PC-3 (cell line): ENCODE measurements at regions not wholly inside any gene's neighbourhood (a gene's known extent, or its start where the extent isn't known, plus 50 kb on each side); places are given as distances from the start of the nearest gene placed in this dataset.

Source experiments
- ATAC-seq: fragments of 200-7000 bp; cut with Tn5 transposase; 2 replicates; pipeline ENCODE4 v1.9.1; 2020; ENCODE audit warnings: mild to moderate bottlenecking, moderate library complexity
- BruUV-seq: library from RNA; stranded (reverse); fragments of 400-500 nt; replicated peaks from 2 replicates; lab custom pipeline; 2021; lab: Mats Ljungman, UMichigan
- CTCF ChIA-PET: fragments of 300-600 bp; sonication (Branson Sonifier 250); formaldehyde crosslinking; loops from one replicate; lab custom pipeline; 2022; ENCODE audit warnings: antibody characterized with exemption; lab: Charles Lee
- POLR2A ChIA-PET: fragments of 300-600 bp; sonication (Branson Sonifier 250); formaldehyde crosslinking; loops from one replicate; lab custom pipeline; 2022; ENCODE audit warnings: antibody characterized with exemption; ENCODE audit not compliant: unreplicated experiment; lab: Charles Lee
- DNase-seq: peaks from one replicate; pipeline ENCODE4 v3.0.0-alpha.2; 2015
- H2AFZ ChIP-seq: fragments of 300-600 bp; sonication (generic); 2 replicates; pipeline ENCODE4 v1.6.0; 2016; ENCODE audit warnings: antibody characterized with exemption, low read length
- H3F3A ChIP-seq: fragments of 300-600 bp; sonication (generic); one replicate; pipeline ENCODE4 v1.6.0; 2017; ENCODE audit warnings: antibody characterized with exemption, low read length, control low read depth, mild to moderate bottlenecking; ENCODE audit not compliant: unreplicated experiment
- H3K27ac ChIP-seq: fragments of 300-600 bp; sonication (generic); 2 replicates; pipeline ENCODE4 v1.5.1; 2016; ENCODE audit warnings: mild to moderate bottlenecking, low read length
- H3K27me3 ChIP-seq: fragments of 300-600 bp; sonication (generic); 2 replicates; pipeline ENCODE4 v1.6.1; 2016; ENCODE audit warnings: low read length, mixed read lengths
- H3K36me3 ChIP-seq: fragments of 300-600 bp; sonication (generic); 2 replicates; pipeline ENCODE4 v1.6.1; 2016; ENCODE audit warnings: low read depth, mixed run types, low read length, mixed read lengths
- H3K4me1 ChIP-seq: fragments of 300-600 bp; sonication (generic); 2 replicates; pipeline ENCODE4 v1.5.1; 2016; ENCODE audit warnings: low read length; ENCODE audit not compliant: insufficient read depth
- H3K4me2 ChIP-seq: fragments of 300-600 bp; sonication (generic); 2 replicates; pipeline ENCODE4 v1.6.0; 2016; ENCODE audit warnings: low read length
- H3K4me3 ChIP-seq: fragments of 300-600 bp; sonication (generic); 2 replicates; pipeline ENCODE4 v1.5.1; 2016; ENCODE audit warnings: mild to moderate bottlenecking, low read length, mixed read lengths
- H3K79me2 ChIP-seq: fragments of 300-600 bp; sonication (generic); 2 replicates; pipeline ENCODE4 v1.6.1; 2017; ENCODE audit warnings: low read length, mixed read lengths
- H3K9ac ChIP-seq: fragments of 300-600 bp; sonication (generic); 2 replicates; pipeline ENCODE4 v1.6.0; 2016; ENCODE audit warnings: mild to moderate bottlenecking, low read length
- H3K9me2 ChIP-seq: fragments of 300-600 bp; sonication (generic); replicated peaks from 2 replicates; pipeline ENCODE4 v1.6.1; 2016; ENCODE audit warnings: mixed run types, low read length, mixed read lengths
- H3K9me3 ChIP-seq: fragments of 300-600 bp; sonication (generic); 2 replicates; pipeline ENCODE4 v1.6.1; 2016; ENCODE audit warnings: low read length, mixed read lengths
- H4K20me1 ChIP-seq: fragments of 300-600 bp; sonication (generic); 2 replicates; pipeline ENCODE4 v1.6.1; 2016; ENCODE audit warnings: low read length, mixed read lengths
- EZH2 ChIP-seq: fragments of 300-600 bp; sonication (generic); IDR thresholded peaks from one replicate; pipeline ENCODE4 v1.6.1; 2017; ENCODE audit warnings: antibody characterized with exemption, mild to moderate bottlenecking, low read length; ENCODE audit not compliant: unreplicated experiment
- EZH2phosphoT487 ChIP-seq: fragments of 300-600 bp; sonication (generic); IDR thresholded peaks from 2 replicates; pipeline ENCODE4 v1.6.1; 2018; ENCODE audit warnings: mild to moderate bottlenecking, antibody characterized with exemption, low read length, borderline replicate concordance
- intact Hi-C: fragments of 100-400 bp; cut with micrococcal nuclease; formaldehyde crosslinking; loops from 2 replicates; pipeline ENCODE4 v1.9.0; 2023
- TF ChIP-seq, protein P1 (sequence below): fragments of 300-600 bp; sonication (generic); conservative IDR thresholded peaks from 2 replicates; pipeline ENCODE4 v1.5.1; 2017; ENCODE audit warnings: antibody characterized with exemption, low read depth, mild to moderate bottlenecking, low read length

GRCh38 chr4:96497621-96498020, 657.7 kb downstream of the PDHA2 start:
- Histone ChIP-seq H3K4me1 (no peaks in the 10 kb centered on the region), H3K27me3 (no peaks in the 10 kb centered on the region), H3K27ac (no peak overlapping the region), H3K9ac (no peak overlapping the region), H3K4me3 (no peak overlapping the region), H3K4me2 (no peak overlapping the region), H3F3A (no peaks in the 10 kb centered on the region), H3K9me2 (no peaks in the 10 kb centered on the region), H4K20me1 (no peaks in the 10 kb centered on the region), H3K79me2 (no peaks in the 10 kb centered on the region), H2AFZ (no peak overlapping the region), H3K9me3 (no peaks in the 10 kb centered on the region), H3K36me3 (no peaks in the 10 kb centered on the region)
- no peak for ATAC-seq
- intact Hi-C loops, result no loop called here
- BruUV-seq, result no TSS peak
- TF ChIP-seq EZH2 (no peak), EZH2phosphoT487 (no peak)
- TF ChIP-seq, protein P1, sequence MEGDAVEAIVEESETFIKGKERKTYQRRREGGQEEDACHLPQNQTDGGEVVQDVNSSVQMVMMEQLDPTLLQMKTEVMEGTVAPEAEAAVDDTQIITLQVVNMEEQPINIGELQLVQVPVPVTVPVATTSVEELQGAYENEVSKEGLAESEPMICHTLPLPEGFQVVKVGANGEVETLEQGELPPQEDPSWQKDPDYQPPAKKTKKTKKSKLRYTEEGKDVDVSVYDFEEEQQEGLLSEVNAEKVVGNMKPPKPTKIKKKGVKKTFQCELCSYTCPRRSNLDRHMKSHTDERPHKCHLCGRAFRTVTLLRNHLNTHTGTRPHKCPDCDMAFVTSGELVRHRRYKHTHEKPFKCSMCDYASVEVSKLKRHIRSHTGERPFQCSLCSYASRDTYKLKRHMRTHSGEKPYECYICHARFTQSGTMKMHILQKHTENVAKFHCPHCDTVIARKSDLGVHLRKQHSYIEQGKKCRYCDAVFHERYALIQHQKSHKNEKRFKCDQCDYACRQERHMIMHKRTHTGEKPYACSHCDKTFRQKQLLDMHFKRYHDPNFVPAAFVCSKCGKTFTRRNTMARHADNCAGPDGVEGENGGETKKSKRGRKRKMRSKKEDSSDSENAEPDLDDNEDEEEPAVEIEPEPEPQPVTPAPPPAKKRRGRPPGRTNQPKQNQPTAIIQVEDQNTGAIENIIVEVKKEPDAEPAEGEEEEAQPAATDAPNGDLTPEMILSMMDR, result no peak
- DNase-seq, result no peak
- POLR2A ChIA-PET, result no interaction called here
- CTCF ChIA-PET, result no interaction called here

DNA sequence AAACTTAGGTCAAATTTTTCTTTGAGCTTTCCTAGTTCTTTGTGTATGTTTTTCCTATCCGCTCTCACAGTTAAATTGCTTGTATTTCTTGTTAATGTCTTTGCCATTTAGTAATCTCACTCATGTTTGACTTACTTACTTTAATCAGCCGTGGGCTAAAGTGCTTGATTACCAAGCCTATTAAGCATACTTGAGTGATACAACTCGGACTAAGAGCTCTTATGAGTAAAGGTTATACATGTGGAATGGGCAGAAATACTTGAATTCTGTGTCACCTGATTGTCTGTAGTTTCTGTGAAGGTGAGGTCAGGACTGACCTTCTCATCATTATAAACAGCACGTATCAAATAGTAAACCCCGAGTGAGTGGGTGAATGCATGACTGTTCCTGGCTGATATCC, 664.5 kb downstream of the PDHA2 start:
- intact Hi-C loops, result no loop called here
- Histone ChIP-seq H3K9me3 (no peaks in the 10 kb centered on the region), H4K20me1 (no peaks in the 10 kb centered on the region), H3F3A (no peaks in the 10 kb centered on the region), H3K4me2 (no peak overlapping the region), H3K9ac (no peak overlapping the region), H3K79me2 (no peaks in the 10 kb centered on the region), H3K4me3 (no peak overlapping the region), H3K27me3 (no peaks in the 10 kb centered on the region), H3K36me3 (no peaks in the 10 kb centered on the region), H2AFZ (no peak overlapping the region), H3K4me1 (no peaks in the 10 kb centered on the region), H3K27ac (no peak overlapping the region), H3K9me2 (no peaks in the 10 kb centered on the region)
- POLR2A ChIA-PET, result no interaction called here
- no TSS peak for BruUV-seq
- CTCF ChIA-PET, result no interaction called here
- TF ChIP-seq EZH2phosphoT487 (no peak), EZH2 (no peak)
- TF ChIP-seq, protein P1, result no peak
- no peak for DNase-seq
- no peak for ATAC-seq

- TF ChIP-seq EZH2phosphoT487, result no peak
- no peak for TF ChIP-seq EZH2
- TF ChIP-seq, protein P1, result no peak
- Histone ChIP-seq H2AFZ (no peak overlapping the region), H3K9ac (no peak overlapping the region), H3K36me3 (no peaks in the 10 kb centered on the region), H3K4me2 (no peak overlapping the region), H3K9me2 (no peaks in the 10 kb centered on the region), H3K4me3 (no peak overlapping the region), H3K9me3 (no peaks in the 10 kb centered on the region), H3K27ac (no peak overlapping the region), H3K79me2 (no peaks in the 10 kb centered on the region), H3F3A (no peaks in the 10 kb centered on the region), H3K4me1 (no peaks in the 10 kb centered on the region), H4K20me1 (no peaks in the 10 kb centered on the region), H3K27me3 (no peaks in the 10 kb centered on the region)
- ChIA-PET CTCF (no interaction called here), POLR2A (no interaction called here)
- no TSS peak for BruUV-seq
- ATAC-seq, result no peak
- intact Hi-C loops, result no loop called here
- no peak for DNase-seq
Observed at GRCh38 chr4:96509039-96509741, 669.3 kb downstream of the PDHA2 start.
